Liver (tissue), 8 donors: ENCODE measurements at regions not wholly inside any gene's neighbourhood (a gene's known extent, or its start where the extent isn't known, plus 50 kb on each side); places are given as distances from the start of the nearest gene placed in this dataset.

Experiments used
- DNase-seq: peaks from one replicate; pipeline ENCODE4 v3.0.0-alpha.2; 2017; ENCODE audit warnings: low spot score
- H3K27ac ChIP-seq, 2 donors: one replicate each; pipeline ENCODE4 v1.7.0; 2013; ENCODE audit warnings: inconsistent platforms in 2 of 2, low read length in 2 of 2, control low read depth in 1 of 2, low read depth in 1 of 2, mild to moderate bottlenecking in 1 of 2
- H3K27me3 ChIP-seq, 4 donors: one replicate each; pipeline versions ENCODE4 v1.6.1 to v1.7.0; 2013; ENCODE audit warnings: low read length in 3 of 4, inconsistent platforms in 1 of 4, mild to moderate bottlenecking in 1 of 4, moderate library complexity in 1 of 4; ENCODE audit not compliant: control insufficient read depth in 4 of 4, insufficient read depth in 4 of 4
- H3K36me3 ChIP-seq, 4 donors: one replicate each; pipeline versions ENCODE4 v1.6.1 to v1.7.0; 2013; ENCODE audit warnings: low read length in 3 of 4, mild to moderate bottlenecking in 3 of 4, low read depth in 1 of 4, moderate library complexity in 1 of 4; ENCODE audit not compliant: control insufficient read depth in 4 of 4, insufficient read depth in 3 of 4
- H3K4me1 ChIP-seq, 4 donors: one replicate each; pipeline versions ENCODE4 v1.6.1 to v1.7.0; 2013; ENCODE audit warnings: low read length in 3 of 4, mild to moderate bottlenecking in 3 of 4, moderate library complexity in 1 of 4; ENCODE audit not compliant: control insufficient read depth in 4 of 4, insufficient read depth in 4 of 4
- H3K4me3 ChIP-seq, 3 donors: one replicate each; pipeline versions ENCODE4 v1.6.1 to v1.7.0; 2013; ENCODE audit warnings: low read length in 3 of 3, control low read depth in 1 of 3, low read depth in 1 of 3, mild to moderate bottlenecking in 1 of 3
- H3K9ac ChIP-seq, 2 donors: one replicate each; pipeline ENCODE4 v1.7.0; 2013; ENCODE audit warnings: low read length in 2 of 2, mild to moderate bottlenecking in 2 of 2, moderate library complexity in 2 of 2, control low read depth in 1 of 2, low read depth in 1 of 2
- H3K9me3 ChIP-seq, 4 donors: one replicate each; pipeline versions ENCODE4 v1.6.1 to v1.7.0; 2013; ENCODE audit warnings: low read length in 3 of 4; ENCODE audit not compliant: control insufficient read depth in 4 of 4
- CTCF ChIP-seq: fragments of 150-350 bp; IDR thresholded peaks from 2 replicates; pipeline ENCODE4 v1.5.1; 2017; ENCODE audit warnings: improper control_type of control experiment, low read depth, low read length; ENCODE audit not compliant: missing input control
- EGR1 ChIP-seq, 2 donors: IDR thresholded peaks; 2 replicates each; pipeline ENCODE4 v1.6.1; 2016 to 2018; ENCODE audit warnings: antibody characterized with exemption in 2 of 2, low read depth in 2 of 2
- FOXA1 ChIP-seq: IDR thresholded peaks from 2 replicates; pipeline ENCODE4 v1.6.1; 2016; ENCODE audit warnings: antibody characterized with exemption
- FOXA2 ChIP-seq: IDR thresholded peaks from 2 replicates; pipeline ENCODE4 v1.6.1; 2016; ENCODE audit warnings: antibody characterized with exemption
- GABPA ChIP-seq, 2 donors: IDR thresholded peaks in 1 of 2; conservative IDR thresholded peaks in 1 of 2; 2 replicates each; pipeline ENCODE4 v1.6.1; 2016; ENCODE audit warnings: antibody characterized with exemption in 2 of 2, mild to moderate bottlenecking in 1 of 2, moderate library complexity in 1 of 2
- HNF4A ChIP-seq, 2 donors: conservative IDR thresholded peaks; 2 replicates each; pipeline ENCODE4 v1.6.1; 2016; ENCODE audit warnings: antibody characterized with exemption in 2 of 2, mild to moderate bottlenecking in 2 of 2
- JUND ChIP-seq, 2 donors: IDR thresholded peaks; 2 replicates each; pipeline ENCODE4 v1.6.1; 2016; ENCODE audit warnings: antibody characterized with exemption in 2 of 2
- MAX ChIP-seq: IDR thresholded peaks from 2 replicates; pipeline ENCODE4 v1.6.1; 2016; ENCODE audit warnings: antibody characterized with exemption
- NR2F2 ChIP-seq: IDR thresholded peaks from 2 replicates; pipeline ENCODE4 v1.6.1; 2016; ENCODE audit warnings: antibody characterized with exemption
- RAD21 ChIP-seq, 2 donors: IDR thresholded peaks; 2 replicates each; pipeline ENCODE4 v1.6.1; 2016; ENCODE audit warnings: antibody characterized with exemption in 2 of 2, mild to moderate bottlenecking in 2 of 2
- REST ChIP-seq: IDR thresholded peaks from 2 replicates; pipeline ENCODE4 v1.6.1; 2016; ENCODE audit warnings: antibody characterized with exemption, mild to moderate bottlenecking
- RXRA ChIP-seq, 2 donors: IDR thresholded peaks; 2 replicates each; pipeline ENCODE4 v1.6.1; 2017 to 2018; ENCODE audit warnings: antibody characterized with exemption in 2 of 2, mild to moderate bottlenecking in 1 of 2
- TAF1 ChIP-seq: conservative IDR thresholded peaks from 2 replicates; pipeline ENCODE4 v1.6.1; 2016; ENCODE audit warnings: antibody characterized with exemption, mild to moderate bottlenecking
- YY1 ChIP-seq: IDR thresholded peaks from 2 replicates; pipeline ENCODE4 v1.6.1; 2016; ENCODE audit warnings: antibody characterized with exemption, mild to moderate bottlenecking
- ZBTB33 ChIP-seq: IDR thresholded peaks from 2 replicates; pipeline ENCODE4 v1.6.1; 2016; ENCODE audit warnings: antibody characterized with exemption
- WGBS: extraction: QIAGEN DNeasy Blood & Tissue Kit; methylation state at CpG from one replicate; pipeline ENCODE4 v1.1.7; 2013; 5-methylcytosine and 5-hydroxymethylcytosine counted together
- donor health status: healthy.
- donor health status: healthy.
- donor health status: healthy.
- donor health status: healthy.
- donor health status: healthy.

- no peak for DNase-seq
- Histone ChIP-seq H3K9me3 (peaks cover 0 to 2% (median 0%) of the 10 kb centered on the region in 4 donors), H3K9ac (no peak overlapping the region), H3K4me3 (no peak overlapping the region), H3K27ac (no peak overlapping the region), H3K27me3 (peaks cover 0 to 3% (median 0%) of the 10 kb centered on the region in 4 donors), H3K36me3 (no peaks in the 10 kb centered on the region), H3K4me1 (no peaks in the 10 kb centered on the region)
- WGBS: 33% methylated on average over 1 of the region's 1 CpG
- TF ChIP-seq GABPA (IDR thresholded peaks at IDR 0.05 in 1 of 2, conservative IDR thresholded peaks at IDR 0.05 in 1 of 2): no peak
- no peak for TF ChIP-seq ZBTB33
- TF ChIP-seq REST: no peak
- TF ChIP-seq MAX: no peak
- TF ChIP-seq EGR1 (IDR thresholded peaks at IDR 0.05; ENCODE audit: low read depth in 2 of 2): no peak
- TF ChIP-seq RAD21 (IDR thresholded peaks at IDR 0.05): no peak
- TF ChIP-seq HNF4A (conservative IDR thresholded peaks at IDR 0.05): no peak
- TF ChIP-seq NR2F2: no peak
Measured at GRCh38 chr17:53560953-53561352, 261.8 kb upstream of the KIF2B start.

- whole genome bisulfite sequencing: 88% methylated on average over 4 of the region's 4 CpGs
- H3K27ac ChIP-seq: no peak overlapping the region
- no peak overlapping the region for H3K4me3 ChIP-seq
- no peaks in the 10 kb centered on the region for H3K4me1 ChIP-seq
- no peaks in the 10 kb centered on the region for H3K9me3 ChIP-seq
- no peak for DNase-seq
- H3K27me3 ChIP-seq: no peaks in the 10 kb centered on the region
- no peak for TF ChIP-seq FOXA2
- no peak for TF ChIP-seq ZBTB33
- no peak for TF ChIP-seq RXRA (IDR thresholded peaks at IDR 0.05)
- no peak for TF ChIP-seq YY1
- TF ChIP-seq RAD21 (IDR thresholded peaks at IDR 0.05): no peak
- TF ChIP-seq JUND (IDR thresholded peaks at IDR 0.05): no peak
- no peak for TF ChIP-seq CTCF
- TF ChIP-seq EGR1 (IDR thresholded peaks at IDR 0.05; ENCODE audit: low read depth in 2 of 2): no peak
- no peak for TF ChIP-seq NR2F2
- no peak for TF ChIP-seq FOXA1
- TF ChIP-seq TAF1: no peak
- TF ChIP-seq MAX: no peak
- no peak for TF ChIP-seq HNF4A (conservative IDR thresholded peaks at IDR 0.05)
- no peaks in the 10 kb centered on the region for H3K36me3 ChIP-seq
- H3K9ac ChIP-seq: no peak overlapping the region
Measured at GRCh38 chr17:53548252-53548651, 274.5 kb upstream of the KIF2B start.
